ENCODE measurements at regions not wholly inside any gene's neighbourhood (a gene's known extent, or its start where the extent isn't known, plus 50 kb on each side); places are given as distances from the start of the nearest gene placed in this dataset.

DNA sequence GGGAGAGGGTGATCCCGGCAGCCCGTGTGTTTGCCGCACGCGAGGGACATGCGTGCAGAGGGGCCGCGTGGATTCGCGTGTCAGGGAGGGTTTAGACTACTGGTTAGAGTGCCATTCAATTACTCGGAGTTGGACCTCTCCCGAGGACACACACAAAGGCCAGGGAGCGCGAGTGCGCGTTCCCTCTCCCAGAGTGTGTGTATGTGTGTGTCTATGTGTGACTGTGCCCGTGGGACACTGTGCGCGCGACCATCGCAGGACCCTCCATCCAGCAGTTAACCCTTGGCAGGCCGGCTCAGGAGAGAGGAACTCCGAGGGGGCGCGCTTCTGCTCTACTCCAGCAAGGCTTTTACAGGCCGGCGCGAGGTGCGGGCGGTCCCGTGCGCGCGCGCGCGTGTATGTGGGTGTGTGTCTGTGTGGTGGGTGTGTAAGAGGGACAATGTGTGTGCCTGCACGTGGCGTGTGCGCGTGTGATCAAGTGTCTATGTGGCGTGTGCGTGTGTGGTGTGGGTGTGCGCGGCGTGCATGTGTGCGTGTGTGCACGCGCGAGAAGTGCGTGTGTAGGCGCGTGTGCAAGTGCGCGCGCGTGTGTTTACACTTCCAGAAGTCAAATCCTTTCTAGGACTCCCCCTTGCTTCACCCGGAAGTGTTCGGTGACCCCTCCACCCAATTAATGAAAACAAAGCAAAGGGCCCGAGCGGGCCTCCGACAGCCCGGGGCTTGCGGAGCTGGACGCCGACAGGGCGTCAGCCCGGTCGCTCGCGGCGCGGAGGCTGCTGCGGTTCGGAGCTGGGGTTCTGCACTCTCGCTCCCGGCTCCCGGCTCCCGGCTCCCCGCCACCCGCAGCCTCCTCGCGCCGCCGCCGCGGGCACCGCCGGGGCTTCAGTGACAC is 75.3 kb upstream of the TBCA start (continued):
- TF ChIP-seq, protein P1, sequence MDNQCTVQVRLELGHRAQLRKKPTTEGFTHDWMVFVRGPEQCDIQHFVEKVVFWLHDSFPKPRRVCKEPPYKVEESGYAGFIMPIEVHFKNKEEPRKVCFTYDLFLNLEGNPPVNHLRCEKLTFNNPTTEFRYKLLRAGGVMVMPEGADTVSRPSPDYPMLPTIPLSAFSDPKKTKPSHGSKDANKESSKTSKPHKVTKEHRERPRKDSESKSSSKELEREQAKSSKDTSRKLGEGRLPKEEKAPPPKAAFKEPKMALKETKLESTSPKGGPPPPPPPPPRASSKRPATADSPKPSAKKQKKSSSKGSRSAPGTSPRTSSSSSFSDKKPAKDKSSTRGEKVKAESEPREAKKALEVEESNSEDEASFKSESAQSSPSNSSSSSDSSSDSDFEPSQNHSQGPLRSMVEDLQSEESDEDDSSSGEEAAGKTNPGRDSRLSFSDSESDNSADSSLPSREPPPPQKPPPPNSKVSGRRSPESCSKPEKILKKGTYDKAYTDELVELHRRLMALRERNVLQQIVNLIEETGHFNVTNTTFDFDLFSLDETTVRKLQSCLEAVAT (IDR thresholded peaks at IDR 0.05): no peak

DNA sequence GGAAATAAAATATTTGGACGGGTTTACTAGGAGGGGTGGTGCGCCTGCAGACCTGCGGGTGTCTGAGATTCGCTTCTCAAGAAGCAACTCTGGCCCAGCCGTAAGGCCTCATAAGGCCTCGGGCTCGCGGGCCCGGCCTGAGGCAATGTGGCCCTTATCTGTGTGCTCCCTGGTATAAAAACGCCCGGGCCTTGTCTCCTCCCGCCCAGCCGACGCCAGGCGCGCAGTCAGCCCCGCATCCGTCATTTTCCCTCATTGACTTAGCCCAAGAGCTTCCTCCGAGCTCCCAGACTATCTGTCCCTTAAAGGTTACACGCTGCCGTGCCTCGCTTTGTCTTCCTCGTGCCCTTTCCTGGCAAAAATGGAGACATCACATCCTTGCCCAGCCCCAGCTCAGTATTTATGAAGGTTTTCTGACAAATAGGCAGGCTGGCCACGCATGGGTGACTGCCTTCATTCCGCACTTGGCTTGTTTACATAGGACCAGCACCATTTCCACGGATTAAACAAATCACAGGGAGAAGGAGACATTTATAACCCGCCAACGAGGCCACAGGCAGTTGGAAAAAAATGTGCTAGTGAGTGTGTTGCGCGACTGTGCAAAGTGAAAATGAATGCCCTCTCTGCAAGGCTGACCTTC is 74.5 kb upstream of the TBCA start:
- FAIRE-seq (no peak), DNase-seq (ENCODE audit: low read depth, low spot score) (no peak), ATAC-seq (no peak)
- Histone ChIP-seq H4K20me1 (ENCODE audit: control insufficient read depth, insufficient read depth) (no peaks in the 10 kb centered on the region), H3K27ac (ENCODE audit: control insufficient read depth, insufficient read depth) (no peak overlapping the region), H3K4me3 (no peak overlapping the region), H3K9ac (ENCODE audit: control insufficient read depth, insufficient read depth, low read length) (no peak overlapping the region), H2AFZ (ENCODE audit: control insufficient read depth, low read depth, low read length) (0 out of 2 replicates have a peak overlapping the region, but pooled peaks have one; percentile 78), H3K36me3 (ENCODE audit: control insufficient read depth in 2 of 2, insufficient read depth in 2 of 2, low read length in 1 of 2) (no peaks in the 10 kb centered on the region), H3K27me3 (replicated peaks in 1 of 2; ENCODE audit: control insufficient read depth in 2 of 2, insufficient read depth in 2 of 2, low read length in 1 of 2) (no peaks in the 10 kb centered on the region), H3K4me1 (ENCODE audit: control insufficient read depth, insufficient read depth, low read length) (peaks cover 3% of the 10 kb centered on the region; the same call in 1 of the 2 replicates), H3K79me2 (ENCODE audit: control insufficient read depth, insufficient read depth, low read length) (no peaks in the 10 kb centered on the region), H3K9me3 (replicated peaks; ENCODE audit: control insufficient read depth, insufficient read depth, low read length) (no peaks in the 10 kb centered on the region; the same call in 2 of the 3 replicates), H3K4me2 (ENCODE audit: control insufficient read depth, insufficient read depth) (no peak overlapping the region)
- in situ Hi-C loops (cut with MboI) (no loop called here), intact Hi-C loops (cut with micrococcal nuclease; ENCODE audit: unreplicated experiment) (loop anchor here (5.0 to 10.0 kb wide), 3 partner anchors 87 to 218 kb away; no protein-coding TSS in a partner anchor)
- WGBS (ENCODE audit: insufficient coverage, insufficient replicate concordance, low lambda C conversion rate, missing lambda C conversion rate): 97% methylated on average over 30 of the region's 30 CpGs
- ChIA-PET POLR2A (interaction anchor here (1.2 kb wide), 1 partner anchor 76 kb away, joined by 3 read pairs; no protein-coding TSS in a partner anchor), SMC1A (ENCODE audit: uncharacterized antibody, unreplicated experiment) (interaction anchor here (2.9 kb wide), 1 partner anchor 10 kb away, joined by 7 read pairs; no protein-coding TSS in a partner anchor), RAD21 (ENCODE audit: unreplicated experiment) (no interaction called here), CTCF (no interaction called here)
- TF ChIP-seq, protein P2, sequence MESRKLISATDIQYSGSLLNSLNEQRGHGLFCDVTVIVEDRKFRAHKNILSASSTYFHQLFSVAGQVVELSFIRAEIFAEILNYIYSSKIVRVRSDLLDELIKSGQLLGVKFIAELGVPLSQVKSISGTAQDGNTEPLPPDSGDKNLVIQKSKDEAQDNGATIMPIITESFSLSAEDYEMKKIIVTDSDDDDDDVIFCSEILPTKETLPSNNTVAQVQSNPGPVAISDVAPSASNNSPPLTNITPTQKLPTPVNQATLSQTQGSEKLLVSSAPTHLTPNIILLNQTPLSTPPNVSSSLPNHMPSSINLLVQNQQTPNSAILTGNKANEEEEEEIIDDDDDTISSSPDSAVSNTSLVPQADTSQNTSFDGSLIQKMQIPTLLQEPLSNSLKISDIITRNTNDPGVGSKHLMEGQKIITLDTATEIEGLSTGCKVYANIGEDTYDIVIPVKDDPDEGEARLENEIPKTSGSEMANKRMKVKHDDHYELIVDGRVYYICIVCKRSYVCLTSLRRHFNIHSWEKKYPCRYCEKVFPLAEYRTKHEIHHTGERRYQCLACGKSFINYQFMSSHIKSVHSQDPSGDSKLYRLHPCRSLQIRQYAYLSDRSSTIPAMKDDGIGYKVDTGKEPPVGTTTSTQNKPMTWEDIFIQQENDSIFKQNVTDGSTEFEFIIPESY (IDR thresholded peaks at IDR 0.05): no peak
- TF ChIP-seq, protein P3, sequence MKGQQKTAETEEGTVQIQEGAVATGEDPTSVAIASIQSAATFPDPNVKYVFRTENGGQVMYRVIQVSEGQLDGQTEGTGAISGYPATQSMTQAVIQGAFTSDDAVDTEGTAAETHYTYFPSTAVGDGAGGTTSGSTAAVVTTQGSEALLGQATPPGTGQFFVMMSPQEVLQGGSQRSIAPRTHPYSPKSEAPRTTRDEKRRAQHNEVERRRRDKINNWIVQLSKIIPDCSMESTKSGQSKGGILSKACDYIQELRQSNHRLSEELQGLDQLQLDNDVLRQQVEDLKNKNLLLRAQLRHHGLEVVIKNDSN (IDR thresholded peaks at IDR 0.05; ENCODE audit: borderline replicate concordance, extremely low read length, insufficient read depth, low read depth, low read length): no peak
- no TSS peak for BruUV-seq (replicated peaks)
